GM23338 (cell line): ENCODE measurements at regions not wholly inside any gene's neighbourhood (a gene's known extent, or its start where the extent isn't known, plus 50 kb on each side); places are given as distances from the start of the nearest gene placed in this dataset.
A peak's percentile ranks its signal among the peaks of the same experiment; 100 is the strongest.

Source experiments
- ATAC-seq: fragments of 200-7000 bp; cut with Tn5 transposase; 3 replicates; pipeline ENCODE4 v1.9.1; 2020
- DNase-seq: peaks from one replicate; pipeline ENCODE4 v3.0.0-alpha.2; 2015; ENCODE audit warnings: low spot score
- H2AFZ ChIP-seq: fragments of 200-600 bp; sonication (generic); 2 replicates; pipeline ENCODE4 v1.8.0; 2016; ENCODE audit warnings: antibody characterized with exemption, mild to moderate bottlenecking, moderate library complexity
- H3F3A ChIP-seq: fragments of 200-600 bp; sonication (generic); replicated peaks from 2 replicates; pipeline ENCODE4 v1.8.0; 2017; ENCODE audit warnings: antibody characterized with exemption, mixed run types, low read depth
- H3K27ac ChIP-seq: fragments of 200-600 bp; sonication (generic); 2 replicates; pipeline ENCODE4 v1.6.1; 2016; ENCODE audit warnings: low read depth
- H3K27me3 ChIP-seq: fragments of 200-600 bp; sonication (generic); 2 replicates; pipeline ENCODE4 v1.8.0; 2016; ENCODE audit warnings: mild to moderate bottlenecking, mixed run types, moderate library complexity; ENCODE audit not compliant: insufficient read depth
- H3K36me3 ChIP-seq: fragments of 200-600 bp; sonication (generic); 2 replicates; pipeline ENCODE4 v1.8.0; 2016; ENCODE audit warnings: mild to moderate bottlenecking; ENCODE audit not compliant: insufficient read depth
- H3K4me1 ChIP-seq: fragments of 200-600 bp; sonication (generic); 2 replicates; pipeline ENCODE4 v1.8.0; 2016; ENCODE audit warnings: mild to moderate bottlenecking, moderate library complexity; ENCODE audit not compliant: insufficient read depth
- H3K4me2 ChIP-seq: fragments of 200-600 bp; sonication (generic); 2 replicates; pipeline ENCODE4 v1.7.1; 2017; ENCODE audit warnings: mixed run types
- H3K4me3 ChIP-seq: fragments of 200-600 bp; sonication (generic); 2 replicates; pipeline ENCODE4 v1.6.1; 2016; ENCODE audit warnings: mixed run types
- H3K79me2 ChIP-seq: fragments of 200-600 bp; sonication (generic); replicated peaks from 2 replicates; pipeline ENCODE4 v1.8.0; 2017; ENCODE audit warnings: mild to moderate bottlenecking; ENCODE audit not compliant: insufficient read depth
- H3K9me2 ChIP-seq: fragments of 200-600 bp; sonication (generic); 2 replicates; pipeline ENCODE4 v1.8.0; 2017; ENCODE audit not compliant: insufficient read depth
- H4K20me1 ChIP-seq: fragments of 200-600 bp; sonication (generic); replicated peaks from 2 replicates; pipeline ENCODE4 v1.8.0; 2017; ENCODE audit warnings: mild to moderate bottlenecking; ENCODE audit not compliant: insufficient read depth
- H3K27ac Mint-ChIP-seq: 2 replicates; pipeline ENCODE4 v1.8.0; 2020; ENCODE audit warnings: inconsistent platforms, mild to moderate bottlenecking, moderate library complexity, mixed read lengths
- H3K27me3 Mint-ChIP-seq: 3 replicates; pipeline ENCODE4 v1.8.0; 2022; ENCODE audit warnings: low read depth, mild to moderate bottlenecking, moderate library complexity, mixed read lengths, inconsistent platforms; ENCODE audit not compliant: insufficient read depth, poor library complexity
- H3K36me3 Mint-ChIP-seq: 3 replicates; pipeline ENCODE4 v1.8.0; 2021; ENCODE audit warnings: low read depth, mild to moderate bottlenecking, inconsistent platforms, moderate library complexity, mixed read lengths
- H3K4me1 Mint-ChIP-seq: 3 replicates; pipeline ENCODE4 v1.8.0; 2020; ENCODE audit warnings: mild to moderate bottlenecking, inconsistent platforms, mixed read lengths
- H3K4me3 Mint-ChIP-seq: 3 replicates; pipeline ENCODE4 v1.8.0; 2021; ENCODE audit warnings: moderate library complexity, mild to moderate bottlenecking, inconsistent platforms, mixed read lengths
- H3K9me3 Mint-ChIP-seq: 3 replicates; pipeline ENCODE4 v1.8.0; 2020; ENCODE audit warnings: moderate library complexity, mild to moderate bottlenecking, inconsistent platforms, mixed read lengths
- CREB1 ChIP-seq: fragments of 250-450 bp; sonication (Bioruptor Pico); IDR thresholded peaks from 2 replicates; pipeline ENCODE4 v1.5.0; 2020; ENCODE audit warnings: low read depth, mild to moderate bottlenecking, moderate library complexity
- EZH2 ChIP-seq: fragments of 200-600 bp; sonication (generic); IDR thresholded peaks from one replicate; pipeline ENCODE4 v1.8.0; 2017; ENCODE audit warnings: antibody characterized with exemption, mild to moderate bottlenecking, low read depth; ENCODE audit not compliant: unreplicated experiment
- EZH2phosphoT487 ChIP-seq: fragments of 200-600 bp; sonication (generic); IDR thresholded peaks from one replicate; pipeline ENCODE4 v1.8.1; 2018; ENCODE audit warnings: antibody characterized with exemption; ENCODE audit not compliant: unreplicated experiment
- JUNB ChIP-seq: IDR thresholded peaks from one replicate; pipeline ENCODE4 v1.6.1; 2016; ENCODE audit warnings: antibody characterized with exemption; ENCODE audit not compliant: unreplicated experiment
- NANOG ChIP-seq: IDR thresholded peaks from 2 replicates; pipeline ENCODE4 v1.6.1; 2016; ENCODE audit warnings: antibody characterized with exemption, borderline replicate concordance
- STAT1 ChIP-seq: IDR thresholded peaks from one replicate; pipeline ENCODE4 v1.6.1; 2016; ENCODE audit warnings: antibody characterized with exemption; ENCODE audit not compliant: unreplicated experiment
- ZNF331 ChIP-seq: fragments of 250-450 bp; sonication (Bioruptor Pico); IDR thresholded peaks from 2 replicates; pipeline ENCODE4 v1.5.0; 2020; ENCODE audit warnings: low read depth, mild to moderate bottlenecking, moderate library complexity
- TF ChIP-seq, protein P1 (sequence below): IDR thresholded peaks from one replicate; pipeline ENCODE4 v1.6.1; 2018; ENCODE audit warnings: antibody characterized with exemption; ENCODE audit not compliant: unreplicated experiment
- TF ChIP-seq, protein P2 (sequence below): IDR thresholded peaks from 2 replicates; pipeline ENCODE4 v1.6.1; 2016; ENCODE audit warnings: antibody characterized with exemption
- TF ChIP-seq, protein P3 (sequence below), 2 experiments: fragments of 200-600 bp in 1 of 2; sonication (generic) in 1 of 2; conservative IDR thresholded peaks; 2 replicates each; pipeline versions ENCODE4 v1.5.1 to v1.6.1; 2016 to 2017; ENCODE audit warnings: antibody characterized with exemption in 2 of 2, low read depth in 2 of 2, mild to moderate bottlenecking in 2 of 2, moderate library complexity in 1 of 2

DNA sequence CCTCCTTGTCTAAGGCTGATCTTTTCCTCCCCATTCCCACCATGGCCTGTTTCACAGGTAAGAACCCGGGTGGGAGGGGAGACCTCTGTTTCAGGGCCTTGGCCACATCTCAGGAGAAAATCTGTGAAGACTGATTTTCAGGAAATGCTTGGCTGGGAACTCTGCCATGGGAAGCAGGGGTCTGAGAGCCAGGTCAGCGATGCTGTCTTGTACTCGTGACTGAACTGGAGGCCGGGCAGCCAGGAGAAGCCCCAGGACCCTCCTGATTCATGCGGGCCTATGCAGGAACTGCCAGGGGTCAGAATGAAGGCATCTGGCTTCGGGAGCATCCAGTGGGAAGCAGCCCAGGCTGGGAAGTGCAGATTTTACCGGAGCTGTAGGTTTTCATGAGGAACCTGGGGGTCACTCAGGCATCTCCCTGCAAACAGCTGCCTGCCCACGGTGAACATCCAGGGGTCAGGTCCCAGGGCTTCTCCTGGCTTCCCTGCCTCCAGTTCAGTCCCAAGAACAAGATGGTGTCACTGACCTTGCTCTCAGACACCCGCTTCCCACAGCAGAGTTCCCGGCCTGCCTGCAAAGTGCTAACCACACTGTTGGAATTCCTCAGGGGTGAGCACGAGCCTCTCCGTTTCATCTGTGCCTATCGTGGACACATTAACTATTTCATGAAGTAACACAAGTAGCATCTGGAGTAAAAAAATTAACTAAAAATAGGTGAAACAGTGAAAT, 90.2 kb upstream of the SULF2 start (continued):
- TF ChIP-seq, protein P1, sequence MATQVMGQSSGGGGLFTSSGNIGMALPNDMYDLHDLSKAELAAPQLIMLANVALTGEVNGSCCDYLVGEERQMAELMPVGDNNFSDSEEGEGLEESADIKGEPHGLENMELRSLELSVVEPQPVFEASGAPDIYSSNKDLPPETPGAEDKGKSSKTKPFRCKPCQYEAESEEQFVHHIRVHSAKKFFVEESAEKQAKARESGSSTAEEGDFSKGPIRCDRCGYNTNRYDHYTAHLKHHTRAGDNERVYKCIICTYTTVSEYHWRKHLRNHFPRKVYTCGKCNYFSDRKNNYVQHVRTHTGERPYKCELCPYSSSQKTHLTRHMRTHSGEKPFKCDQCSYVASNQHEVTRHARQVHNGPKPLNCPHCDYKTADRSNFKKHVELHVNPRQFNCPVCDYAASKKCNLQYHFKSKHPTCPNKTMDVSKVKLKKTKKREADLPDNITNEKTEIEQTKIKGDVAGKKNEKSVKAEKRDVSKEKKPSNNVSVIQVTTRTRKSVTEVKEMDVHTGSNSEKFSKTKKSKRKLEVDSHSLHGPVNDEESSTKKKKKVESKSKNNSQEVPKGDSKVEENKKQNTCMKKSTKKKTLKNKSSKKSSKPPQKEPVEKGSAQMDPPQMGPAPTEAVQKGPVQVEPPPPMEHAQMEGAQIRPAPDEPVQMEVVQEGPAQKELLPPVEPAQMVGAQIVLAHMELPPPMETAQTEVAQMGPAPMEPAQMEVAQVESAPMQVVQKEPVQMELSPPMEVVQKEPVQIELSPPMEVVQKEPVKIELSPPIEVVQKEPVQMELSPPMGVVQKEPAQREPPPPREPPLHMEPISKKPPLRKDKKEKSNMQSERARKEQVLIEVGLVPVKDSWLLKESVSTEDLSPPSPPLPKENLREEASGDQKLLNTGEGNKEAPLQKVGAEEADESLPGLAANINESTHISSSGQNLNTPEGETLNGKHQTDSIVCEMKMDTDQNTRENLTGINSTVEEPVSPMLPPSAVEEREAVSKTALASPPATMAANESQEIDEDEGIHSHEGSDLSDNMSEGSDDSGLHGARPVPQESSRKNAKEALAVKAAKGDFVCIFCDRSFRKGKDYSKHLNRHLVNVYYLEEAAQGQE = no peak
- TF ChIP-seq JUNB = no peak
- no peak for TF ChIP-seq NANOG
- no peak for TF ChIP-seq EZH2
- TF ChIP-seq EZH2phosphoT487 = no peak
- TF ChIP-seq ZNF331 (CRISPR knock-in tag) = no peak
- no peak for TF ChIP-seq CREB1 (CRISPR knock-in tag)

DNA sequence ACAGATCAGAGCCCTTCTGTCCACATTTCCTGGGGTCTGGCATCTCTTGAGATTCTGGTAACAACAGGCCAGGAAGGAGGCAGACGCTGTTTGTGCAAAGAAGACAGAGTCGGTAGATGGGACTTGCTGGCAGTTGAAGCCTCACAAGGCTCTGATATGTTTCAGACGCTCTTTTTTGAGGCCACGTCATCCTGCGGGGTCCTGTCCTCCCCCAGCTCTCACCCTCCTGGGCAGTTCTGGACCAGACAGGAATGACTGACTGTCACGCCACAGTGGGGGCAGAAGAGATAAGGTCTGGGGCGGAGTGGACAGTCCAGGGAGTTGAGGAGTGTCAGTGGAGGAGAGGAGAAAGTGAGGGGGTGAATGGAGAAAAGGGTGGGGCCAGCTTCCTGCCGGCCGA, 87.1 kb upstream of the SULF2 start:
- Histone ChIP-seq H3K27me3 (no peaks in the 10 kb centered on the region), H3K4me3 (no peak overlapping the region), H3F3A (no peaks in the 10 kb centered on the region), H3K79me2 (no peaks in the 10 kb centered on the region), H3K4me1 (no peaks in the 10 kb centered on the region), H2AFZ (no peak overlapping the region), H3K4me2 (no peak overlapping the region), H3K9me2 (no peaks in the 10 kb centered on the region), H4K20me1 (no peaks in the 10 kb centered on the region), H3K27ac (no peak overlapping the region), H3K36me3 (no peaks in the 10 kb centered on the region)
- Mint-ChIP-seq H3K9me3 (no peaks in the 10 kb centered on the region), H3K36me3 (no peaks in the 10 kb centered on the region), H3K27me3 (no peaks in the 10 kb centered on the region), H3K27ac (peak overlapping the region; percentile 68; the same call in 1 of the 2 replicates), H3K4me1 (no peaks in the 10 kb centered on the region; the same call in 2 of the 3 replicates), H3K4me3 (no peak overlapping the region)
- no peak for ATAC-seq
- no peak for DNase-seq
- TF ChIP-seq CREB1 (CRISPR knock-in tag) (no peak), NANOG (no peak), STAT1 (no peak), JUNB (no peak), ZNF331 (CRISPR knock-in tag) (no peak), EZH2phosphoT487 (no peak)
- TF ChIP-seq, protein P1 = no peak
- TF ChIP-seq, protein P2, sequence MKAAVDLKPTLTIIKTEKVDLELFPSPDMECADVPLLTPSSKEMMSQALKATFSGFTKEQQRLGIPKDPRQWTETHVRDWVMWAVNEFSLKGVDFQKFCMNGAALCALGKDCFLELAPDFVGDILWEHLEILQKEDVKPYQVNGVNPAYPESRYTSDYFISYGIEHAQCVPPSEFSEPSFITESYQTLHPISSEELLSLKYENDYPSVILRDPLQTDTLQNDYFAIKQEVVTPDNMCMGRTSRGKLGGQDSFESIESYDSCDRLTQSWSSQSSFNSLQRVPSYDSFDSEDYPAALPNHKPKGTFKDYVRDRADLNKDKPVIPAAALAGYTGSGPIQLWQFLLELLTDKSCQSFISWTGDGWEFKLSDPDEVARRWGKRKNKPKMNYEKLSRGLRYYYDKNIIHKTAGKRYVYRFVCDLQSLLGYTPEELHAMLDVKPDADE = no peak
- TF ChIP-seq, protein P3, sequence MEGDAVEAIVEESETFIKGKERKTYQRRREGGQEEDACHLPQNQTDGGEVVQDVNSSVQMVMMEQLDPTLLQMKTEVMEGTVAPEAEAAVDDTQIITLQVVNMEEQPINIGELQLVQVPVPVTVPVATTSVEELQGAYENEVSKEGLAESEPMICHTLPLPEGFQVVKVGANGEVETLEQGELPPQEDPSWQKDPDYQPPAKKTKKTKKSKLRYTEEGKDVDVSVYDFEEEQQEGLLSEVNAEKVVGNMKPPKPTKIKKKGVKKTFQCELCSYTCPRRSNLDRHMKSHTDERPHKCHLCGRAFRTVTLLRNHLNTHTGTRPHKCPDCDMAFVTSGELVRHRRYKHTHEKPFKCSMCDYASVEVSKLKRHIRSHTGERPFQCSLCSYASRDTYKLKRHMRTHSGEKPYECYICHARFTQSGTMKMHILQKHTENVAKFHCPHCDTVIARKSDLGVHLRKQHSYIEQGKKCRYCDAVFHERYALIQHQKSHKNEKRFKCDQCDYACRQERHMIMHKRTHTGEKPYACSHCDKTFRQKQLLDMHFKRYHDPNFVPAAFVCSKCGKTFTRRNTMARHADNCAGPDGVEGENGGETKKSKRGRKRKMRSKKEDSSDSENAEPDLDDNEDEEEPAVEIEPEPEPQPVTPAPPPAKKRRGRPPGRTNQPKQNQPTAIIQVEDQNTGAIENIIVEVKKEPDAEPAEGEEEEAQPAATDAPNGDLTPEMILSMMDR (conservative IDR thresholded peaks at IDR 0.05; ENCODE audit: low read depth in 2 of 2) = no peak
